K562 (cell line): ENCODE measurements at regions not wholly inside any gene's neighbourhood (a gene's known extent, or its start where the extent isn't known, plus 50 kb on each side); places are given as distances from the start of the nearest gene placed in this dataset.

ENCODE experiments used
- CCNT2 ChIP-seq: IDR thresholded peaks from 2 replicates; pipeline ENCODE4 v1.6.1; 2011; ENCODE audit warnings: borderline replicate concordance, low read depth, mild to moderate bottlenecking, moderate library complexity, mixed read lengths, low read length; ENCODE audit not compliant: insufficient read length; ENCODE audit errors: extremely low read depth
- MXI1 ChIP-seq: IDR thresholded peaks from 2 replicates; pipeline ENCODE4 v1.6.1; 2011; ENCODE audit warnings: low read depth, mild to moderate bottlenecking, improper control_type of control experiment, low read length
- RAD51 ChIP-seq: fragments of 450-650 bp; IDR thresholded peaks from 2 replicates; pipeline ENCODE4 v1.7.1; 2016; ENCODE audit warnings: low read depth, mild to moderate bottlenecking, borderline replicate concordance
- RNF2 ChIP-seq: sonication (generic); IDR thresholded peaks from 2 replicates; pipeline ENCODE4 v1.6.1; 2016
- SPI1 ChIP-seq: IDR thresholded peaks from 2 replicates; pipeline ENCODE4 v1.6.1; 2011; ENCODE audit warnings: low read depth, low read length, control low read depth, borderline replicate concordance
- ZNF707 ChIP-seq: fragments of 250-450 bp; sonication (Bioruptor Pico); conservative IDR thresholded peaks from 2 replicates; pipeline ENCODE4 v1.8.0; 2022; ENCODE audit warnings: inconsistent platforms, mild to moderate bottlenecking, moderate library complexity
- TF ChIP-seq, protein P1 (sequence below): fragments of 450-650 bp; IDR thresholded peaks from 2 replicates; pipeline ENCODE4 v1.6.1; 2016; ENCODE audit warnings: antibody characterized with exemption

DNA sequence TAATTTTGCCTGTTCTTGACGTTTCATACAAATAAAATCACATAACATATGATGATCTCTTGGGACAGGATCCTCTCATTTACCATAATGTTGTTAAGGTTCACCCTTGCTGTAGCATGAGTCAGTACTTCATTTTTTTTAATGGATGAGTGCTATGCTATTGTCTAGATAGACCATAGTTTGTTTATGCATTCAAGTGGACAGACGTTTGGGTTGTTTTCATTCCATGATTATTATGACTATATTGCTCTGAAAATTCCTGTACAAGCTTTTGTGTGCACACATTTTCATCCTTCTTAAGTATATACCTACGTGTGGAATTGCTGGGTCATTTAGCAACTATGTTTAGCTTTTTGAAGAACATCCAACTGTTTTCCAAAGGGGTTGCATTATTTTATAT is 325.6 kb upstream of the TMEM132C start:
- TF ChIP-seq, protein P1, sequence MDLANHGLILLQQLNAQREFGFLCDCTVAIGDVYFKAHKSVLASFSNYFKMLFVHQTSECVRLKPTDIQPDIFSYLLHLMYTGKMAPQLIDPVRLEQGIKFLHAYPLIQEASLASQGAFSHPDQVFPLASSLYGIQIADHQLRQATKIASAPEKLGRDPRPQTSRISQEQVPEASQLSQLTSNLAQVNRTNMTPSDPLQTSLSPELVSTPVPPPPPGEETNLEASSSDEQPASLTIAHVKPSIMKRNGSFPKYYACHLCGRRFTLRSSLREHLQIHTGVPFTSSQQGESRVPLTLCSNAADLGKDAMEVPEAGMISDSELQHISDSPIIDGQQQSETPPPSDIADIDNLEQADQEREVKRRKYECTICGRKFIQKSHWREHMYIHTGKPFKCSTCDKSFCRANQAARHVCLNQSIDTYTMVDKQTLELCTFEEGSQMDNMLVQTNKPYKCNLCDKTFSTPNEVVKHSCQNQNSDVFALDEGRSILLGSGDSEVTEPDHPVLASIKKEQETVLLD: no peak
- no peak for TF ChIP-seq ZNF707 (CRISPR knock-in tag)
- TF ChIP-seq RNF2: no peak
- TF ChIP-seq RAD51: no peak
- TF ChIP-seq CCNT2: no peak
- TF ChIP-seq SPI1: no peak
- TF ChIP-seq MXI1: no peak
